C4-2B (cell line): ENCODE measurements at regions not wholly inside any gene's neighbourhood (a gene's known extent, or its start where the extent isn't known, plus 50 kb on each side); places are given as distances from the start of the nearest gene placed in this dataset.
A peak's percentile ranks its signal among the peaks of the same experiment; 100 is the strongest.

Experiments
- H3K27ac ChIP-seq: fragments of 450-650 bp; 2 replicates; pipeline ENCODE4 v1.5.1; 2017
- ZFX ChIP-seq: fragments of 450-650 bp; IDR thresholded peaks from 2 replicates; pipeline ENCODE4 v1.6.1; 2017
- TF ChIP-seq, protein P1 (sequence below): fragments of 450-650 bp; conservative IDR thresholded peaks from 2 replicates; pipeline ENCODE4 v1.5.1; 2017; ENCODE audit warnings: mild to moderate bottlenecking

DNA sequence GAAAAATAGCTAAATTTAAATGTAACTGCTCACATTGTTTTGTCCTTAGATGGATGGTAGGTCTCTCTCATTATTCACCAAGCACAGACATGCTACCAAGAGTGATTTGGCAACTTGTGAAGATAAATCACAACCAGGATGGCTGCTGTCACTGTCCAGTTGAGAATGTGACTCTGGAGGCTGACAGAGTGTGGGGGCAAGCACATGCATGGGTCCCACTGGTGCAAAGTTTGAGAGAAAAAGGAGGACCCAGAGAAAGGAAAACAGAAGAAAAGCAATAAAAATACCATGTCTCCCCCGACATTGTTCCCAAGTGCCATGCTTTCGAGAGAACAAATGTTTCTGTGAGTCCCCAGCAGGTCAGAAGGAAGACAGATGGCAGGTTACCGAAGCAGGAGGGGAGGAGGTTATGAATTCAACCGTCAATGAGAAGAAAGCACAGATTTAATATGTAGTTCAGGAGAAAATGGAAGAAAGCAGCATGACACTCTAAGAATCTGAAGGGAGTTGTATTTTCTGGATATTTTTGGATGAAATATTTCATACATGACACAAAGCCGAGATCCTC is 73.0 kb upstream of the TSHZ2 start:
- no peak overlapping the region for H3K27ac ChIP-seq
- TF ChIP-seq ZFX, result no peak
- TF ChIP-seq, protein P1, sequence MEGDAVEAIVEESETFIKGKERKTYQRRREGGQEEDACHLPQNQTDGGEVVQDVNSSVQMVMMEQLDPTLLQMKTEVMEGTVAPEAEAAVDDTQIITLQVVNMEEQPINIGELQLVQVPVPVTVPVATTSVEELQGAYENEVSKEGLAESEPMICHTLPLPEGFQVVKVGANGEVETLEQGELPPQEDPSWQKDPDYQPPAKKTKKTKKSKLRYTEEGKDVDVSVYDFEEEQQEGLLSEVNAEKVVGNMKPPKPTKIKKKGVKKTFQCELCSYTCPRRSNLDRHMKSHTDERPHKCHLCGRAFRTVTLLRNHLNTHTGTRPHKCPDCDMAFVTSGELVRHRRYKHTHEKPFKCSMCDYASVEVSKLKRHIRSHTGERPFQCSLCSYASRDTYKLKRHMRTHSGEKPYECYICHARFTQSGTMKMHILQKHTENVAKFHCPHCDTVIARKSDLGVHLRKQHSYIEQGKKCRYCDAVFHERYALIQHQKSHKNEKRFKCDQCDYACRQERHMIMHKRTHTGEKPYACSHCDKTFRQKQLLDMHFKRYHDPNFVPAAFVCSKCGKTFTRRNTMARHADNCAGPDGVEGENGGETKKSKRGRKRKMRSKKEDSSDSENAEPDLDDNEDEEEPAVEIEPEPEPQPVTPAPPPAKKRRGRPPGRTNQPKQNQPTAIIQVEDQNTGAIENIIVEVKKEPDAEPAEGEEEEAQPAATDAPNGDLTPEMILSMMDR, result no peak

DNA sequence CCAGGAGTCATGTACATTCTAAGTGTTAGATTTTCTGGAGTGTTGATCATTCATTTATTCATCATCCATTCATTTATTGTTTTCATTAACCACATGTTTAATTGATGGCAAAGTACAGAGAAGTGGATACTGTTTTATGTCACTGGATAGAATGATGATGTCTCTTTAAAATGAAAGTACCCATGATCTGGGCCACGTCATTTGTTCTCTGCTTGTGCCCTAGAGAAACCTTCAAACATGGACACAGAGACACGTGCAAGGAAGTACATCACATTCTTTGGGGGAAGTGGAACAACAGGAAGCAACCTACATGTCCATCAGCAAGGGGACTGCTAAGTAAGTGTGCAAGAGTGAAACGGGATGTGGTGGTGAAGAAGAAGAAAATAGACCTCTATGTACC is 75.8 kb upstream of the TSHZ2 start:
- no peak for TF ChIP-seq ZFX
- TF ChIP-seq, protein P1, result no peak
- H3K27ac ChIP-seq, result peak overlapping the region; percentile 20; the same call in 1 of the 2 replicates

DNA sequence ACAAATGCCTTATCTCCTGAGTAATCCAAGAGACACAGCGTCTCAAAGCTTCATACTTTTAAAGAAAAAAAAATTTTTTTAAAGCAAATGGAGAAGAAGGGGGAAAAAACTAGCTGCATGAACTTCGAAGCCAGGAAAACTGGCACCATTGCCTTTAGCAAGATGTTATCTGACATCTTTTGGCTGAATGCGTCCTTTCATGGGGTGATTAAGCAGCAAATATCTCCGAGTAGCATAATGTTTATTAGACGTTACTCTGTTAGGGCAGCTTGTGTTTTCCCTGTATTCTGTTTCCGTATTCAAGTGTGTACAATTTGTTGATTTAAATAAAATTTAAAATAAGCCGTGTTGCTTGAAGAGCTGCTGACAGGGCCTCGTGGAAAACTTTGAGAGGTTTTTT is 76.5 kb upstream of the TSHZ2 start:
- TF ChIP-seq, protein P1, result no peak
- TF ChIP-seq ZFX, result no peak
- H3K27ac ChIP-seq, result peak overlapping the region; percentile 27; the same call in 1 of the 2 replicates

DNA sequence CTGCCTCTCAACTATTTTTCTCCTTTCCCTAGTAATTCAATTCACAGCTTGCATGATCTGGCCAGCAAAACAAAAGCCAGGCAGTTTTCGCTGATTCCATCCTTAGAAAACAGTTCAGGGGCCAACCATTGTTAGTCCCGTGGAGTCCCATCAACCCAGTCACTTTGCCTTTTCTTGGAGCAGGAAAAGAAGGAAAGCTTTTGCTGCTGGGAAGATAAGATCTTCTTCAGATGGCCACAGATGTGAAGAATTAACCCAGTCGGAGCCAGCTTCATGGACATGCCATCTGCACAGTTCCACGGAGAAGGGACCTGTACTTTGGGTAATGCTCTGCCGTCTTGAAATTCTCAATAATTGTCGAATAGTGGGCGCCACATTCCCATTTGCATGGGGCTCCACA is 76.9 kb upstream of the TSHZ2 start:
- peak overlapping the region; percentile 27; the same call in 1 of the 2 replicates for H3K27ac ChIP-seq
- TF ChIP-seq ZFX, result no peak
- TF ChIP-seq, protein P1, result no peak

DNA sequence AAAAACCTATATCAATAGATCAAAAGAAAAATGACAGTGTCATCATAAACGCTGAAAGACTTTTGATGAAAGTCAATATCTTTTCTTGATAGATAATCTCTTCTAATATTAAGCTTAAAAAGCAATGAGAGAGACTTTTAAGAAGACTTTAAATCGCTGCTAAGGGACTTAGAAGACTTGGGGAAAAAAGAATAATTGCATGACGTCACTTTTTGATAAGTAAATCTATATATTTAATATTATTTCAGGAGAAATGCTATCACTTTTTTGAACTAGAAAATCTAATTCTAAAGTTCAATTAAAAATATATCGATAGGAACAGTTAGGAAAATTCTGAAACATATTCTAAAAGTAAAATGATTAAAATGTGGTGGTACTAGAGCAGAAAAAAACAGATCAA is 78.7 kb upstream of the TSHZ2 start:
- TF ChIP-seq, protein P1, result no peak
- no peak for TF ChIP-seq ZFX
- H3K27ac ChIP-seq, result no peak overlapping the region

DNA sequence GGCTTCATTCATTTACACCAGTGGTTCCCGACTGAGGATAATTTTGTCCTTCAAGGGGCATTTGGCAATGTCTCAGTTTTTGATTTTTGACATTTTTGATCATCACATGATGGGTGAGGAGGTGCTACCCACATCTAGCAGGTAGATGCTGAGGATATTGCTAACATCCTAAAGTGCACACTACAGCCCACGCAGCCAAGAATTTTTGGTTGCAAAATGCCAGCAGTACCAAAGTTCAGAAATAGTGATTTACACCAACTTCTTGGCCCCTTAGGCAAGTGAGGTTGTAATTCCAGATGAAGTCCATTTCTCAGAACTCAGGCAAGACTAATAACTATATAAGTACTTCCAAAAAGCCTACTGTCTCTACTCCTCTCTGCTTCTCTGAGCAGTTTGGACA is 80.1 kb upstream of the TSHZ2 start:
- no peak for TF ChIP-seq ZFX
- TF ChIP-seq, protein P1, result no peak
- no peak overlapping the region for H3K27ac ChIP-seq

DNA sequence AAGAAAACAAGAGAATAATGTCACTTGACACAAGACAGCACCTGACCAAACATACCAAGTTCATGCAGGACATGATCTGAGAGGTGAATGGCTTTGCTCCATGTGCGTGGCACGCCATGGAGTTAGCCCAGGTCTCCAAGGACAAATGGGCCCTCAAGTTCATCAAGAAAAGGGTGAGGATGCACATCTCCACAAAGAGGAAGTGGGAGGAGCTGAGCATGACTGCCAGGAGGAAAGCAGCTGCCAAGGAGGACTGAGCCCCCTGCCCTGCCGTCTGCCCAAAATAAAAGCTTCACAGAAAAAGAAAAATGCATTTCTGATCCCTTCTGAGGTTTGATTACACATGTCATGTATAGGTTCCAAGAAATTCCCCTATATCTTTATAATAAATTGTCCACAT is 82.0 kb upstream of the TSHZ2 start:
- TF ChIP-seq, protein P1, result no peak
- TF ChIP-seq ZFX, result no peak

More for the DNA sequence above, 82.0 kb upstream of the TSHZ2 start:
- H3K27ac ChIP-seq, result no peak overlapping the region
